Brain microvascular endothelial cell (primary cell): ENCODE measurements at regions not wholly inside any gene's neighbourhood (a gene's known extent, or its start where the extent isn't known, plus 50 kb on each side); places are given as distances from the start of the nearest gene placed in this dataset.
"Not testable (repeated sequence)": the region's sequence is repeated elsewhere in the genome, so short reads cannot be mapped to it uniquely, and the experiment has no call there.

Source experiments
- DNase-seq: peaks from one replicate; pipeline ENCODE4 v3.0.0-alpha.2; 2020
- H3K27ac ChIP-seq: fragments of 250-450 bp; sonication (Bioruptor Pico); 2 replicates; pipeline ENCODE4 v1.5.1; 2020; ENCODE audit warnings: mild to moderate bottlenecking, moderate library complexity
- H3K27me3 ChIP-seq: fragments of 250-450 bp; sonication (Bioruptor Pico); replicated peaks from 2 replicates; pipeline ENCODE4 v1.5.1; 2020; ENCODE audit warnings: mild to moderate bottlenecking
- H3K36me3 ChIP-seq: fragments of 250-450 bp; sonication (Bioruptor Pico); replicated peaks from 2 replicates; pipeline ENCODE4 v1.5.1; 2020; ENCODE audit warnings: mild to moderate bottlenecking
- H3K4me3 ChIP-seq: 2 replicates; pipeline ENCODE4 v1.5.1; 2011; ENCODE audit warnings: low read depth, mild to moderate bottlenecking, control low read depth, low read length, moderate library complexity
- CTCF ChIP-seq: IDR thresholded peaks from 2 replicates; pipeline ENCODE4 v1.5.1; 2011; ENCODE audit warnings: low read depth, mild to moderate bottlenecking, moderate library complexity, low read length, control low read depth, inconsistent platforms; ENCODE audit errors: missing control alignments
- in situ Hi-C: cut with HindIII; loops from 2 replicates; pipeline ENCODE4 v1.10.0; 2017; ENCODE audit warnings: low sequenced_read_pairs, low pct_ligation_motif_present

GRCh38 chr1:199608414-199608813 lies 419.1 kb upstream of the NR5A2 start:
- no peaks in the 10 kb centered on the region for H3K36me3 ChIP-seq
- no peak for DNase-seq
- no peak for TF ChIP-seq CTCF
- no peak overlapping the region for H3K27ac ChIP-seq
- H3K4me3 ChIP-seq = no peak overlapping the region
- H3K27me3 ChIP-seq = no peaks in the 10 kb centered on the region
- in situ Hi-C loops = no loop called here

GRCh38 chr1:199612976-199613774 lies 414.3 kb upstream of the NR5A2 start:
- in situ Hi-C loops = no loop called here
- H3K27ac ChIP-seq = no peak overlapping the region
- DNase-seq = peak; percentile 41

GRCh38 chr1:199616947-199617346 lies 410.6 kb upstream of the NR5A2 start:
- Histone ChIP-seq H3K27ac (no peak overlapping the region), H3K27me3 (no peaks in the 10 kb centered on the region), H3K4me3 (no peak overlapping the region), H3K36me3 (no peaks in the 10 kb centered on the region)
- TF ChIP-seq CTCF = no peak
- DNase-seq = no peak
- in situ Hi-C loops = no loop called here

More at GRCh38 chr1:199612976-199613774, 414.3 kb upstream of the NR5A2 start:
- Histone ChIP-seq H3K36me3 (no peaks in the 10 kb centered on the region), H3K27me3 (no peaks in the 10 kb centered on the region), H3K4me3 (no peak overlapping the region)
- no peak for TF ChIP-seq CTCF

- no peak for TF ChIP-seq CTCF
- no peaks in the 10 kb centered on the region for H3K27me3 ChIP-seq
- DNase-seq = no peak
- in situ Hi-C loops = no loop called here
- no peak overlapping the region for H3K4me3 ChIP-seq
- no peak overlapping the region for H3K27ac ChIP-seq
- H3K36me3 ChIP-seq = no peaks in the 10 kb centered on the region
Observed at GRCh38 chr1:199619223-199619622, 408.3 kb upstream of the NR5A2 start.

- H3K27me3 ChIP-seq, H3K27ac ChIP-seq, DNase-seq, in situ Hi-C loops, H3K36me3 ChIP-seq, H3K4me3 ChIP-seq: not testable (repeated sequence)
Observed at GRCh38 chr1:199626228-199626627, 401.3 kb upstream of the NR5A2 start.

GRCh38 chr1:199629624-199630023 lies 397.9 kb upstream of the NR5A2 start:
- Histone ChIP-seq H3K4me3 (no peak overlapping the region), H3K27me3 (no peaks in the 10 kb centered on the region), H3K36me3 (no peaks in the 10 kb centered on the region), H3K27ac (no peak overlapping the region)
- no peak for DNase-seq
- in situ Hi-C loops = no loop called here
- no peak for TF ChIP-seq CTCF
